ENCODE measurements at regions not wholly inside any gene's neighbourhood (a gene's known extent, or its start where the extent isn't known, plus 50 kb on each side); places are given as distances from the start of the nearest gene placed in this dataset.

DNA sequence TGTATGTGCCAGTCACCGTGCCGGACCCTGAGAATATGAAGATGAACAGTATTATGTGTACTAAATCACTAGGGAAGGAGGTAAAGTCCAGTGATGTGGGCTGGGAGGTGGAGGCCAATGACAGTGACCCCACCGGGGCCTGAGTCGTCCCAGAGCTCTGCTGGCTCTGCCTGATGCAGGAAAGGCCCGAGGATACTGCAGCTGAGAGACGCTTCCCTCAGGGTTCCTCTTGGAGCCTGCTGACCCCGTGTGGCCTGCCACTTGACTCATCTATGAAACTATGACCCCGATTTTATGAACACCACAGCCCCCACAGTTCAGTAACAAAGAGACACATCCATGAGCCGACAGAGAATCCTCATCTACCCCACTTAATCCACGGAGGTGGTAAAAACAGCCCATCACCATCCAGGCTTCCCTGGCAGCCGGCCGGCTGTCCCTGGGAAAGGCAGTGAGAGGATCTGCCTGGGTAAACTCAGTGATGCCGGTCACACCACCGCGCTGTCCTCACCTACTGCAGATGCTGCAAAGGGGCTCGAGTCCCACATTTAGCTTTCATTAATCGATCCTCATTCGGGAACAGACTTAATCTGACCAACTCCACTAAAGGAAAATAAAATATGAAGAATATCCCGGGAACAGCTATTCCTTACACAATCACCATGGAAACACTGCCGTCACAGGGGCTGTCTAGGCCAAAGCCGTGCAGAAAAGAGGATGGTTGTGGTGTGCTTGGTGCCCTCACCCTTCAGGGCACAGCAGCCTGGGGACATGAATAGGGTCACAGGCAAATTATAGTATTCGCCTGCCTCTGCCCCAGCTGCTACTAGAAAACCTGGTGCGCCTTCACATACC, 82.9 kb downstream of the ARRDC4 start:
- TF ChIP-seq TP53 (CRISPR knock-in tag; IDR thresholded peaks at IDR 0.05) (no peak), NFE2L2 (conservative IDR thresholded peaks at IDR 0.05; ENCODE audit: low read length) (no peak), CEBPB (IDR thresholded peaks at IDR 0.05) (no peak)
- TF ChIP-seq, protein P1, sequence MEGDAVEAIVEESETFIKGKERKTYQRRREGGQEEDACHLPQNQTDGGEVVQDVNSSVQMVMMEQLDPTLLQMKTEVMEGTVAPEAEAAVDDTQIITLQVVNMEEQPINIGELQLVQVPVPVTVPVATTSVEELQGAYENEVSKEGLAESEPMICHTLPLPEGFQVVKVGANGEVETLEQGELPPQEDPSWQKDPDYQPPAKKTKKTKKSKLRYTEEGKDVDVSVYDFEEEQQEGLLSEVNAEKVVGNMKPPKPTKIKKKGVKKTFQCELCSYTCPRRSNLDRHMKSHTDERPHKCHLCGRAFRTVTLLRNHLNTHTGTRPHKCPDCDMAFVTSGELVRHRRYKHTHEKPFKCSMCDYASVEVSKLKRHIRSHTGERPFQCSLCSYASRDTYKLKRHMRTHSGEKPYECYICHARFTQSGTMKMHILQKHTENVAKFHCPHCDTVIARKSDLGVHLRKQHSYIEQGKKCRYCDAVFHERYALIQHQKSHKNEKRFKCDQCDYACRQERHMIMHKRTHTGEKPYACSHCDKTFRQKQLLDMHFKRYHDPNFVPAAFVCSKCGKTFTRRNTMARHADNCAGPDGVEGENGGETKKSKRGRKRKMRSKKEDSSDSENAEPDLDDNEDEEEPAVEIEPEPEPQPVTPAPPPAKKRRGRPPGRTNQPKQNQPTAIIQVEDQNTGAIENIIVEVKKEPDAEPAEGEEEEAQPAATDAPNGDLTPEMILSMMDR (IDR thresholded peaks at IDR 0.05): no peak

Measured in A549 (cell line).